IPS-20b (cell line): ENCODE measurements at regions not wholly inside any gene's neighbourhood (a gene's known extent, or its start where the extent isn't known, plus 50 kb on each side); places are given as distances from the start of the nearest gene placed in this dataset.

ENCODE experiments used
- H3K27ac ChIP-seq: one replicate; pipeline ENCODE4 v1.5.1; 2013; ENCODE audit warnings: low read length
- H3K27me3 ChIP-seq: 2 replicates; pipeline ENCODE4 v1.6.1; 2013; ENCODE audit warnings: mild to moderate bottlenecking, low read length, inconsistent platforms; ENCODE audit not compliant: insufficient read depth
- H3K36me3 ChIP-seq: 2 replicates; pipeline ENCODE4 v1.6.1; 2013; ENCODE audit warnings: low read depth, mild to moderate bottlenecking, inconsistent platforms, low read length, moderate library complexity; ENCODE audit not compliant: insufficient read depth
- H3K4me1 ChIP-seq: 2 replicates; pipeline ENCODE4 v1.6.1; 2013; ENCODE audit warnings: mild to moderate bottlenecking, control low read depth, inconsistent platforms, low read length, moderate library complexity; ENCODE audit not compliant: insufficient read depth
- H3K4me3 ChIP-seq: 2 replicates; pipeline ENCODE4 v1.5.1; 2013; ENCODE audit warnings: mild to moderate bottlenecking, low read length, inconsistent platforms
- H3K9ac ChIP-seq: 2 replicates; pipeline ENCODE4 v1.6.1; 2013; ENCODE audit warnings: low read depth, mild to moderate bottlenecking, inconsistent platforms, low read length, moderate library complexity
- H3K9me3 ChIP-seq: 2 replicates; pipeline ENCODE4 v1.6.1; 2013; ENCODE audit warnings: mild to moderate bottlenecking, low read depth, low read length, inconsistent platforms; ENCODE audit not compliant: insufficient read depth

GRCh38 chr17:77865112-77865611, 93.3 kb upstream of the TNRC6C start:
- H3K4me3 ChIP-seq = no peak overlapping the region
- no peaks in the 10 kb centered on the region for H3K27me3 ChIP-seq
- H3K27ac ChIP-seq = no peak overlapping the region
- H3K36me3 ChIP-seq = no peaks in the 10 kb centered on the region
- no peaks in the 10 kb centered on the region for H3K9me3 ChIP-seq
- no peak overlapping the region for H3K9ac ChIP-seq
- no peaks in the 10 kb centered on the region for H3K4me1 ChIP-seq

- Histone ChIP-seq H3K27me3 (no peaks in the 10 kb centered on the region), H3K9ac (no peak overlapping the region), H3K4me3 (no peak overlapping the region), H3K27ac (no peak overlapping the region), H3K9me3 (no peaks in the 10 kb centered on the region), H3K36me3 (no peaks in the 10 kb centered on the region), H3K4me1 (no peaks in the 10 kb centered on the region)
Measured at GRCh38 chr17:77865716-77866115, 92.8 kb upstream of the TNRC6C start.

- Histone ChIP-seq H3K9me3 (no peaks in the 10 kb centered on the region), H3K9ac (no peak overlapping the region), H3K4me1 (no peaks in the 10 kb centered on the region), H3K27ac (no peak overlapping the region), H3K27me3 (no peaks in the 10 kb centered on the region), H3K4me3 (no peak overlapping the region), H3K36me3 (no peaks in the 10 kb centered on the region)
Measured at GRCh38 chr17:77867308-77867781, 91.2 kb upstream of the TNRC6C start.

DNA sequence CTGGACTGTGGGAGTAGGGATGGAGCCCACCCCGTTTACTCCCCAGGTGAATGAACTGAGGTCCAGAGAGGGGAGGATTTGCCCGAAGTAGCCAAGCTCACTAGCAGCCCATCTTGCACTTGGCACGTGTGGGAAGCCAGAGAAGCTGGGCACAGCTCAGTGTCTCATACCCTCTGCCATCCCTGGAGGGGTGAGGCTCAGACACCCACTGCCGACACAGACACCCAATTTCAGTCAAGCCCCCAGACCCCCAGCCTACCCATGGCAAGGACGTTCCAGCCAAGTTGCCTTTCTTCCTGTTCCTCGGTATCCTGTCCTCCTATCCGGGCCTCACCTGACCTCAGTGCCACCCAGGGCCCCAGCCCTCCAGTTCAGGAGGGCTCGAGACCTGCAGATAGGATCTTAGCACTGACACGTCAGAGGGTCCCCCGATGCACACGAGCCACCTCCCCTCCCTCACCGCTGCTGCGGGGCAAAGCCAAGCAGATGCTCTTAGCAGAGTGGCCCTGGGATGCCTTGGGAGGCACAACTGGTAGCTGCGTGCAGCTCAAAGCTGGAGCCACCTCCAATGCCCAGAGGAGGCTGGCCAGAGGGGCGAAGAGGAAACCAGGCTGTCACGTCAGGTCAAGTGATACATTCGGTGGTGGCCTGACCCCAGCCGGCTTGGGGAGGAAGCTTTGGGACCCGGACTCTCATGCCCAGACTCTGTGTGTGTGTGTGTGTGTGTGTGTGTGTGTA, 90.4 kb upstream of the TNRC6C start:
- Histone ChIP-seq H3K4me1 (no peaks in the 10 kb centered on the region), H3K9me3 (no peaks in the 10 kb centered on the region), H3K4me3 (no peak overlapping the region), H3K9ac (no peak overlapping the region), H3K36me3 (no peaks in the 10 kb centered on the region), H3K27ac (no peak overlapping the region), H3K27me3 (no peaks in the 10 kb centered on the region)

DNA sequence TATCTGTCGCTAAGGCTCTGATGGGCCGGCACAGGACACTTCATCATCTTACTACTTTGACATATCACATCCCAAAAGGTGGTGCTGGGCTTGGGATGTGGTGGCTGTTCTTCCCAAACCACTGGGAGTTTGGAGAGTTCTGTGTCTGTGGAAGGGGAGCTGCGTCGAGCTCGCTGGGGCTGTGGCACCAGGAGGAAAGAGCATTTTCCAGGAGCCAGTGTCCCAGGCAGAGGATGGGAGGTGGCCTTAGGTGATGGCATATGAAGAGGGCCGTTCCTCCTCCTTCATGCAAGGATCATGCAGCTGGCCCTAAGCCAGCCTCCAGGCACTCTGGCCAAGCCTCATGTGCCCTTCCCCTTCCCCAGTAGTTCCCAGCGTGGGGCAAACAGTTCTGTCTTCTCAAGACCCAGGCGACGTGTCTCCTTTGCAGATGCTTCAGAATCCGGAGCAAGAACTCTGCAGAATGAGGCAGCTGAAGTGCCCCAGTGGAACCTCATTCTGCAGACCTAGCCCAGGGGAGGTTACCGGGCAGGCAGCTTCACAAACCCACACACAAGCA, 89.4 kb upstream of the TNRC6C start:
- H3K4me3 ChIP-seq = no peak overlapping the region
- H3K36me3 ChIP-seq = no peaks in the 10 kb centered on the region
- no peaks in the 10 kb centered on the region for H3K9me3 ChIP-seq
- H3K9ac ChIP-seq = no peak overlapping the region
- no peaks in the 10 kb centered on the region for H3K4me1 ChIP-seq
- H3K27ac ChIP-seq = no peak overlapping the region
- H3K27me3 ChIP-seq = no peaks in the 10 kb centered on the region

DNA sequence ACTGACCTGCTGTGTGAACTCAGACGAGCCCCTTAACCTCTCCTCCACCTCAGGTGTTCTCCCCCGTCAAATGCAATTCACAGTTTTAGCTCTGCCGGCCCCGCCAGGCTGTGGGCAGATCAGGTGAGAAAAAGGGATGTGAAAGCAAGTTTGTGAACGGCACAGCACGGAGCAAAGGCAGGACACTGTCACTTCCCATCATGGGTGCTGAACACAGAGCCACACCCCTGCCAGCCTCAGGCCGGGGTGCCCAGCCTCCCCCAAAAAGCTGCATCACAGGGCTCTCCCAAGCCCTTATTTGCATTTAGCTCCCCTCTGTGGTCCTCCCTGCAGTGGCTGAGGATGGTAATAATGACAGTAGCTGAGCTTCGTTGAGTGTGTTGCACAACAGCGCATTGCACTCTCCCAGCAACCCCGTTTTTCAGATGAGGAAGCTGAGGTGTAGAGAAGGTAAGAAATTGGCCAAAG, 88.8 kb upstream of the TNRC6C start:
- Histone ChIP-seq H3K4me3 (no peak overlapping the region), H3K27ac (no peak overlapping the region), H3K36me3 (no peaks in the 10 kb centered on the region), H3K4me1 (no peaks in the 10 kb centered on the region), H3K9ac (no peak overlapping the region), H3K27me3 (no peaks in the 10 kb centered on the region), H3K9me3 (no peaks in the 10 kb centered on the region)

GRCh38 chr17:77872199-77872598, 86.3 kb upstream of the TNRC6C start:
- Histone ChIP-seq H3K4me3 (no peak overlapping the region), H3K27me3 (no peaks in the 10 kb centered on the region), H3K27ac (no peak overlapping the region), H3K4me1 (no peaks in the 10 kb centered on the region), H3K9me3 (peaks cover 8% of the 10 kb centered on the region), H3K36me3 (no peaks in the 10 kb centered on the region), H3K9ac (no peak overlapping the region)

GRCh38 chr17:77872714-77873499, 85.6 kb upstream of the TNRC6C start:
- H3K27me3 ChIP-seq = no peaks in the 10 kb centered on the region
- H3K36me3 ChIP-seq = no peaks in the 10 kb centered on the region
- H3K9ac ChIP-seq = no peak overlapping the region
- H3K4me3 ChIP-seq = no peak overlapping the region
- H3K27ac ChIP-seq = no peak overlapping the region
- peaks cover 8% of the 10 kb centered on the region for H3K9me3 ChIP-seq
- no peaks in the 10 kb centered on the region for H3K4me1 ChIP-seq

GRCh38 chr17:77873500-77874302, 84.8 kb upstream of the TNRC6C start:
- Histone ChIP-seq H3K27ac (no peak overlapping the region), H3K4me1 (no peaks in the 10 kb centered on the region), H3K4me3 (no peak overlapping the region), H3K27me3 (no peaks in the 10 kb centered on the region), H3K36me3 (no peaks in the 10 kb centered on the region), H3K9me3 (peaks cover 8% of the 10 kb centered on the region), H3K9ac (no peak overlapping the region)

DNA sequence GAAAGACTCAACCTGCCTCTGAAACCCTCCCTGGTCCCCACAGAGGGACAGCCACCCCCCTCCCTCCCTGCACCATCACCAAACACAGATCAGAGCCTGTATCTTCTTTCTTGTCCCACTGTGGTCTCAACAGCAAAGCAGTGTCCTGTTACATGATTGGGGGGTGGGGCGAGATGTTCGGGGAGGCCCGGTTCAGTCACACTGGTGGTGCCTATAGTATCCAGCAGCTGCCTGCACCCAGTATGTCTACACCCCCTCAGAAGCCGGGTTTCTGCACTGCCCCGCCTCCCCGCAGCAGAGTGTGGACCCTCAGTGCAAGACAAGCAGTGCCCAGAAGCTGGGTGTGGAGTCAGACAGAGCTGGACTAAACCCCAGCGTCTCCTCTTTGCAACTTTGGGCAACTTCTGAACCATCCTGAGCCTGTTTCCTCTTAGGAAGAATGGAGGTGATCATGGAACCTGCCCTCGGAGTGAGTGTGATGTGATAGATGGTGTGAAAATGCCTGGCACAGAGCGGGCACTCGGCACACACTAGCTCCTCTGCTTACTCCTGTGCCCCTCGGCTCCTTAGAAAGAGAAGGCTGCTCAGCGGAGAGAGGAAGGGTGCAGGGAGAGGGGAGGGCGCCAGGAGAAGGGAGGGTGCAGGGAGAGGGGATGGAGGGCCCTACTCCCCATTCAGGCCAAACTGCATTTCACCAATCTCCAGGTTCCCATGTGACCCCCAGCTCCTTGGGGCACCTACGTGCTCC, 84.0 kb upstream of the TNRC6C start:
- Histone ChIP-seq H3K9me3 (peaks cover 8% of the 10 kb centered on the region), H3K4me3 (no peak overlapping the region), H3K9ac (no peak overlapping the region), H3K27me3 (no peaks in the 10 kb centered on the region), H3K27ac (no peak overlapping the region), H3K4me1 (no peaks in the 10 kb centered on the region), H3K36me3 (no peaks in the 10 kb centered on the region)
